HepG2 (cell line): ENCODE measurements at regions not wholly inside any gene's neighbourhood (a gene's known extent, or its start where the extent isn't known, plus 50 kb on each side); places are given as distances from the start of the nearest gene placed in this dataset.

ENCODE experiments used
- ATAD3A ChIP-seq: sonication (generic); formaldehyde crosslinking; IDR thresholded peaks from 2 replicates; pipeline ENCODE4 v1.4.0; 2020; ENCODE audit warnings: missing genetic modification reagents
- BORCS8-MEF2B ChIP-seq: sonication (generic); formaldehyde crosslinking; IDR thresholded peaks from 2 replicates; pipeline ENCODE4 v1.8.0; 2022; ENCODE audit warnings: mild to moderate bottlenecking, missing genetic modification reagents
- HDAC2 ChIP-seq: sonication (generic); formaldehyde crosslinking; IDR thresholded peaks from 2 replicates; pipeline ENCODE4 v1.4.0; 2020; ENCODE audit warnings: missing genetic modification reagents
- JARID2 ChIP-seq: sonication (generic); formaldehyde crosslinking; IDR thresholded peaks from 2 replicates; pipeline ENCODE4 v1.8.1; 2023; ENCODE audit warnings: missing genetic modification reagents, inconsistent platforms; ENCODE audit not compliant: insufficient replicate concordance
- PTBP1 ChIP-seq: fragments of 200-400 bp; formaldehyde crosslinking; IDR thresholded peaks from 2 replicates; pipeline ENCODE4 v1.6.1; 2018; ENCODE audit warnings: low read length, low read depth; ENCODE audit not compliant: poor library complexity, severe bottlenecking
- ZNF333 ChIP-seq: sonication (generic); formaldehyde crosslinking; IDR thresholded peaks from 2 replicates; pipeline ENCODE4 v1.4.0; 2020; ENCODE audit warnings: mild to moderate bottlenecking, missing genetic modification reagents, borderline replicate concordance
- ZNF569 ChIP-seq: sonication (generic); formaldehyde crosslinking; IDR thresholded peaks from 2 replicates; pipeline ENCODE4 v1.5.0; 2020; ENCODE audit warnings: mild to moderate bottlenecking, missing genetic modification reagents, moderate library complexity, borderline replicate concordance
- ZNF816 ChIP-seq: sonication (generic); formaldehyde crosslinking; IDR thresholded peaks from 2 replicates; pipeline ENCODE4 v1.8.0; 2022; ENCODE audit warnings: missing genetic modification reagents, mild to moderate bottlenecking, borderline replicate concordance
- ZSCAN22 ChIP-seq: sonication (generic); formaldehyde crosslinking; IDR thresholded peaks from 2 replicates; pipeline ENCODE4 v1.4.0; 2020; ENCODE audit warnings: mild to moderate bottlenecking, missing genetic modification reagents
- TF ChIP-seq, protein P1 (sequence below): sonication (generic); formaldehyde crosslinking; IDR thresholded peaks from 2 replicates; pipeline ENCODE4 v1.8.0; 2022; ENCODE audit warnings: missing genetic modification reagents, low read depth, mild to moderate bottlenecking, borderline replicate concordance
- TF ChIP-seq, protein P2 (sequence below): sonication (generic); formaldehyde crosslinking; IDR thresholded peaks from 2 replicates; pipeline ENCODE4 v1.5.0; 2020; ENCODE audit warnings: missing genetic modification reagents

DNA sequence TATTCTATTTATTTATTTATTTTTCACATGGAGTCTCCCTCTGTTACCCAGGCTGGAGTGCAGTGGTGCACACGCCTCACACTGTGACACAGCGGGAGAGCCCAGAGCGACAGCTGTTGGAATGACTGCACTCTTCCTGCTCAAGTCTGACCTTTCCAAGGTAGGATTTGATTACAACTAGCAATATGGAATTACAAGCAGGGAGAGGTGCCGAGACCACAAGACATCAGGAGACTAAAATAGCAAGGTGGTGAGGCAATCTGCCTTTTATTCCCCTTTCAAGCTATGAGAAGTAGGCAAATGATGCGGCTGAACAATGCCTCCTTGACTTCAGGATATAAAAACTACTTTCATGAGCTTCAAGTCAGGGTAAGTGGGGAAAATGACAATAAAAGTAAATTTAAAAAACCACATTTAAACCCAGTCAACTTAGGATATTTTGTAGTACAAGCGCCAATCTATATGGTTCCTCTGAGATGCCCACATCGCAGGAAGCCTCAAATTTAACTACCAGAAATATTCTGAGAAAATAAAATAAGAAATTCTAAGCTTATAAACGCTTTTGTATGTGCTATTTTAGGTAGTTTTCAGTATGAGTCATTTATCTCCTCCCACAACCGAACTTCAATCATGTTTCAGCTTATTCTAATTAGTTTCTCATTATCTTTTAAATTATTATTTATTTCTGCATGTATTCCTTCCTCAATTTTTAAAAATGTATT lies 146.9 kb upstream of the SGK1 start (continued):
- TF ChIP-seq ZNF569 (CRISPR knock-in tag) = no peak
- TF ChIP-seq PTBP1 = no peak
- no peak for TF ChIP-seq HDAC2 (CRISPR knock-in tag)
- no peak for TF ChIP-seq BORCS8-MEF2B (CRISPR knock-in tag)
- TF ChIP-seq ATAD3A = no peak
- TF ChIP-seq ZNF333 (CRISPR knock-in tag) = no peak
- TF ChIP-seq ZNF816 (CRISPR knock-in tag) = no peak
- TF ChIP-seq JARID2 (CRISPR knock-in tag) = no peak
- TF ChIP-seq, protein P1, sequence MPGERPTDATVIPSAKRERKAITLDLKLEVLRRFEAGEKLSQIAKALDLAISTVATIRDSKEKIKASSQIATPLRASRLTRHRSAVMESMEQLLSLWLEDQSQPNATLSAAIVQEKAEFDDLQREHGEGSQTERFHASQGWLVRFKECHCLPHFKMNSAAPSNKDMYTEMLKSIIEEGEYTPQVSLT (CRISPR knock-in tag) = no peak
- TF ChIP-seq, protein P2, sequence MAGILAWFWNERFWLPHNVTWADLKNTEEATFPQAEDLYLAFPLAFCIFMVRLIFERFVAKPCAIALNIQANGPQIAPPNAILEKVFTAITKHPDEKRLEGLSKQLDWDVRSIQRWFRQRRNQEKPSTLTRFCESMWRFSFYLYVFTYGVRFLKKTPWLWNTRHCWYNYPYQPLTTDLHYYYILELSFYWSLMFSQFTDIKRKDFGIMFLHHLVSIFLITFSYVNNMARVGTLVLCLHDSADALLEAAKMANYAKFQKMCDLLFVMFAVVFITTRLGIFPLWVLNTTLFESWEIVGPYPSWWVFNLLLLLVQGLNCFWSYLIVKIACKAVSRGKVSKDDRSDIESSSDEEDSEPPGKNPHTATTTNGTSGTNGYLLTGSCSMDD (CRISPR knock-in tag) = no peak
- no peak for TF ChIP-seq ZSCAN22 (CRISPR knock-in tag)
